Parathyroid adenoma (tissue), 2 donors: ENCODE measurements at regions not wholly inside any gene's neighbourhood (a gene's known extent, or its start where the extent isn't known, plus 50 kb on each side); places are given as distances from the start of the nearest gene placed in this dataset.

Source experiments
- H2AFZ ChIP-seq: fragments of 300-600 bp; sonication (generic); one replicate; pipeline ENCODE4 v1.7.0; 2017; ENCODE audit warnings: antibody characterized with exemption, mild to moderate bottlenecking
- H3K27ac ChIP-seq: fragments of 300-600 bp; sonication (generic); one replicate; pipeline ENCODE4 v1.7.0; 2017
- H3K27me3 ChIP-seq: fragments of 300-600 bp; sonication (generic); one replicate; pipeline ENCODE4 v1.7.0; 2017; ENCODE audit warnings: low read length; ENCODE audit not compliant: control insufficient read depth, insufficient read depth
- H3K36me3 ChIP-seq: fragments of 300-600 bp; sonication (generic); one replicate; pipeline ENCODE4 v1.7.0; 2017; ENCODE audit warnings: low read length; ENCODE audit not compliant: control insufficient read depth, insufficient read depth
- H3K4me1 ChIP-seq: fragments of 300-600 bp; sonication (generic); one replicate; pipeline ENCODE4 v1.7.0; 2017; ENCODE audit warnings: control low read depth
- H3K4me2 ChIP-seq: fragments of 300-600 bp; sonication (generic); one replicate; pipeline ENCODE4 v1.7.0; 2017; ENCODE audit warnings: low read length
- H3K4me3 ChIP-seq: fragments of 300-600 bp; sonication (generic); one replicate; pipeline ENCODE4 v1.7.0; 2017; ENCODE audit warnings: low read depth, low read length
- H3K79me2 ChIP-seq: fragments of 300-600 bp; sonication (generic); one replicate; pipeline ENCODE4 v1.7.0; 2017; ENCODE audit warnings: control low read depth
- H3K9ac ChIP-seq: fragments of 300-600 bp; sonication (generic); one replicate; pipeline ENCODE4 v1.7.0; 2017; ENCODE audit warnings: mild to moderate bottlenecking
- H3K9me3 ChIP-seq: fragments of 300-600 bp; sonication (generic); one replicate; pipeline ENCODE4 v1.7.0; 2017; ENCODE audit warnings: low read length; ENCODE audit not compliant: control insufficient read depth
- TF ChIP-seq, protein P1 (sequence below): fragments of 300-600 bp; sonication (generic); IDR thresholded peaks from one replicate; pipeline ENCODE4 v1.7.0; 2017; ENCODE audit warnings: antibody characterized with exemption, mild to moderate bottlenecking
- donor health status: primary hyperparathyroidism.

DNA sequence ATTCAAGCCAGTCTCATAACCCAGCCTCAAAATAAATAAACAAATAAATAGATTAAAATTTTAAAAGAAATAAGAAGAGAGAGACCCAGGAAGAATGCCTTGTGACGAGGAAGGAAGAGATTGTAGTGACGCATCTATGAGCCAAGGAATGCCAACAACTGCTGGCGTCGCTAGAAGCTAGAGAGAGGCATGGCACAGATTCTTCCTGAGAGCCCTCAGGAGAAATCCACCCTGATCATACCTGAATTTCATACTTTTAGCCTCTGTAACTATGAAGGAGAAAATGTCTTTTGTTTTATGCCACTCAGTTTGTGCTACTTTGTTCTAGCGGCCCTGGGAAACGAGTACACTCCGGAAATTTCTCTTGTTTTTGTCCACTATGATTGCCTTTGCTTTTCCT is 103.9 kb downstream of the C9orf50 start:
- H2AFZ ChIP-seq, result no peak overlapping the region
- H3K4me1 ChIP-seq, result no peaks in the 10 kb centered on the region
- H3K9me3 ChIP-seq, result no peaks in the 10 kb centered on the region
- no peaks in the 10 kb centered on the region for H3K36me3 ChIP-seq
- no peak overlapping the region for H3K4me3 ChIP-seq
- no peak overlapping the region for H3K9ac ChIP-seq
- TF ChIP-seq, protein P1, sequence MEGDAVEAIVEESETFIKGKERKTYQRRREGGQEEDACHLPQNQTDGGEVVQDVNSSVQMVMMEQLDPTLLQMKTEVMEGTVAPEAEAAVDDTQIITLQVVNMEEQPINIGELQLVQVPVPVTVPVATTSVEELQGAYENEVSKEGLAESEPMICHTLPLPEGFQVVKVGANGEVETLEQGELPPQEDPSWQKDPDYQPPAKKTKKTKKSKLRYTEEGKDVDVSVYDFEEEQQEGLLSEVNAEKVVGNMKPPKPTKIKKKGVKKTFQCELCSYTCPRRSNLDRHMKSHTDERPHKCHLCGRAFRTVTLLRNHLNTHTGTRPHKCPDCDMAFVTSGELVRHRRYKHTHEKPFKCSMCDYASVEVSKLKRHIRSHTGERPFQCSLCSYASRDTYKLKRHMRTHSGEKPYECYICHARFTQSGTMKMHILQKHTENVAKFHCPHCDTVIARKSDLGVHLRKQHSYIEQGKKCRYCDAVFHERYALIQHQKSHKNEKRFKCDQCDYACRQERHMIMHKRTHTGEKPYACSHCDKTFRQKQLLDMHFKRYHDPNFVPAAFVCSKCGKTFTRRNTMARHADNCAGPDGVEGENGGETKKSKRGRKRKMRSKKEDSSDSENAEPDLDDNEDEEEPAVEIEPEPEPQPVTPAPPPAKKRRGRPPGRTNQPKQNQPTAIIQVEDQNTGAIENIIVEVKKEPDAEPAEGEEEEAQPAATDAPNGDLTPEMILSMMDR, result no peak
- no peak overlapping the region for H3K27ac ChIP-seq
- no peak overlapping the region for H3K4me2 ChIP-seq
- H3K79me2 ChIP-seq, result no peaks in the 10 kb centered on the region
- no peaks in the 10 kb centered on the region for H3K27me3 ChIP-seq

DNA sequence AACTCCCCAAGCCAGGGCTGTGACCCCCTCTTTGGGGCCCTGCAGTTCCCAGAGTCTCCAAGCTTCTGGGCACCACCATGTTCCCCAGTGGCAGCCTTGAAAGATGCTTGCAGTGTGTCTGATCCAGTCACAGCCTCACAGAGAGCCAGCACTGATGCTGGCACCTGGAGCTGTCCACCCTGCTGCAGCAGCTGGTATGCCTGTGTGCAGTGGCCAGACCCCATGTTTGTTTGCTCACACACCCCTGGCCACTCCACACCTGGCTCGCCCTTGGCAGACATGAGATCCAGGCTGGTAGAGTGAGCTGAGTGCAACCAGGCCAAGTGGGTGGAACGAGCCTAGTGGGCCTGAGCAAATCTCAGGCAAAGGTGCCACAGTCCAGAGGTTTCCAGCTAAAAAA is 106.0 kb downstream of the C9orf50 start:
- no peak overlapping the region for H2AFZ ChIP-seq

GRCh38 chr9:129514497-129514867 is 106.4 kb downstream of the C9orf50 start:
- Histone ChIP-seq H3K9ac (no peak overlapping the region), H3K4me1 (no peaks in the 10 kb centered on the region), H3K27ac (no peak overlapping the region), H3K27me3 (no peaks in the 10 kb centered on the region), H3K9me3 (no peaks in the 10 kb centered on the region), H3K79me2 (no peaks in the 10 kb centered on the region), H3K4me2 (no peak overlapping the region), H3K36me3 (no peaks in the 10 kb centered on the region), H3K4me3 (no peak overlapping the region), H2AFZ (no peak overlapping the region)
- TF ChIP-seq, protein P1, result no peak

More for the DNA sequence above, 106.0 kb downstream of the C9orf50 start:
- Histone ChIP-seq H3K27me3 (no peaks in the 10 kb centered on the region), H3K4me1 (no peaks in the 10 kb centered on the region), H3K4me2 (no peak overlapping the region), H3K4me3 (no peak overlapping the region), H3K9me3 (no peaks in the 10 kb centered on the region), H3K9ac (no peak overlapping the region), H3K36me3 (no peaks in the 10 kb centered on the region), H3K27ac (no peak overlapping the region), H3K79me2 (no peaks in the 10 kb centered on the region)
- TF ChIP-seq, protein P1, result no peak

GRCh38 chr9:129513856-129514496 is 106.9 kb downstream of the C9orf50 start:
- H3K4me3 ChIP-seq, result no peak overlapping the region
- no peak overlapping the region for H3K4me2 ChIP-seq
- no peaks in the 10 kb centered on the region for H3K27me3 ChIP-seq
- H3K36me3 ChIP-seq, result no peaks in the 10 kb centered on the region
- no peak overlapping the region for H3K9ac ChIP-seq
- TF ChIP-seq, protein P1, result no peak
- no peak overlapping the region for H3K27ac ChIP-seq
- H3K9me3 ChIP-seq, result no peaks in the 10 kb centered on the region
- no peaks in the 10 kb centered on the region for H3K79me2 ChIP-seq
- H3K4me1 ChIP-seq, result no peaks in the 10 kb centered on the region
- H2AFZ ChIP-seq, result no peak overlapping the region

DNA sequence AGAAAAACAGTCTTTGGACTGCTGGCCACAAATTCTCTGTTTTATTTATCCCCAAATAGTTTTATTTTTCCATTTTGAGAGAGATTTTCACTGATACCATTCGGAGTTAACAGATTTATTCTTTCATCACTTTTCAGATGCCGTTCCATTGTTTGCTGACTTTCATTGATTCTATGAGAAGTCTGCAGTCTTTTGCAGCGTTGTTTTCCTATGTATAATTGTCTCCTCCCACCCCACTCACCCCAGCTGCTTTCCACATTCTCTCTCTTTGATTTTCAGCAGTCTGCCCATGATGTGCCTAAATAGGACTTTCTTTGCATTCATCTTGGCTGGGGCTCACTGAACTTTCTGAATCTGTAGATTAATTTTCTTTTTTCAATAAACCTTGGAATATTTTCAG is 107.6 kb downstream of the C9orf50 start:
- H2AFZ ChIP-seq, result no peak overlapping the region

More for the DNA sequence above, 107.6 kb downstream of the C9orf50 start:
- Histone ChIP-seq H3K79me2 (no peaks in the 10 kb centered on the region), H3K27ac (no peak overlapping the region), H3K4me2 (no peak overlapping the region), H3K36me3 (no peaks in the 10 kb centered on the region), H3K9ac (no peak overlapping the region), H3K4me3 (no peak overlapping the region), H3K9me3 (no peaks in the 10 kb centered on the region), H3K4me1 (no peaks in the 10 kb centered on the region), H3K27me3 (no peaks in the 10 kb centered on the region)
- TF ChIP-seq, protein P1, result no peak
